ENCODE measurements at regions not wholly inside any gene's neighbourhood (a gene's known extent, or its start where the extent isn't known, plus 50 kb on each side); places are given as distances from the start of the nearest gene placed in this dataset.
"Not testable (repeated sequence)": the region's sequence is repeated elsewhere in the genome, so short reads cannot be mapped to it uniquely, and the experiment has no call there.

GRCh38 chr17:30711626-30712507 is 112.6 kb downstream of the CRLF3 start:
- not testable (repeated sequence) for DNase-seq

GRCh38 chr17:30711176-30711575 is 113.3 kb downstream of the CRLF3 start:
- DNase-seq = not testable (repeated sequence)

GRCh38 chr17:30710276-30711088 is 114.0 kb downstream of the CRLF3 start:
- DNase-seq = not testable (repeated sequence)

- not testable (repeated sequence) for DNase-seq
These were observed 114.8 kb downstream of the CRLF3 start for GRCh38 chr17:30709561-30710275.

- not testable (repeated sequence) for DNase-seq
These were observed 115.4 kb downstream of the CRLF3 start for GRCh38 chr17:30709096-30709495.

- peak; percentile 64 for DNase-seq
These were observed 116.0 kb downstream of the CRLF3 start for GRCh38 chr17:30708241-30709078.

GRCh38 chr17:30707724-30708240 is 116.7 kb downstream of the CRLF3 start:
- not testable (repeated sequence) for DNase-seq

GRCh38 chr17:30706461-30707335 is 117.8 kb downstream of the CRLF3 start:
- not testable (repeated sequence) for DNase-seq

- not testable (repeated sequence) for DNase-seq
These were observed 118.5 kb downstream of the CRLF3 start for GRCh38 chr17:30706004-30706403.

GRCh38 chr17:30701498-30701989 is 122.9 kb downstream of the CRLF3 start:
- no peak for DNase-seq

GRCh38 chr17:30700833-30701232 is 123.7 kb downstream of the CRLF3 start:
- DNase-seq = not testable (repeated sequence)

- peak; percentile 62 for DNase-seq
These were observed 126.7 kb downstream of the CRLF3 start for GRCh38 chr17:30697619-30698460.

GRCh38 chr17:30696234-30696633 is 128.3 kb downstream of the CRLF3 start:
- no peak for DNase-seq

GRCh38 chr17:30695265-30695811 is 129.2 kb downstream of the CRLF3 start:
- DNase-seq = not testable (repeated sequence)

- DNase-seq = peak; percentile 57
These were observed 130.7 kb downstream of the CRLF3 start for GRCh38 chr17:30693772-30694171.

GRCh38 chr17:30689266-30690000 is 135.1 kb downstream of the CRLF3 start:
- not testable (repeated sequence) for DNase-seq

- DNase-seq = not testable (repeated sequence)
These were observed 137.7 kb downstream of the CRLF3 start for GRCh38 chr17:30686538-30687479.

Data from stimulated activated CD4-positive, alpha-beta T cell treated with anti-CD3 and anti-CD28 coated beads, Interleukin-1b, Interleukin-23, amount 100 ng/mL, for 48 hours (primary cell).